GM18519 (cell line): ENCODE measurements at regions not wholly inside any gene's neighbourhood (a gene's known extent, or its start where the extent isn't known, plus 50 kb on each side); places are given as distances from the start of the nearest gene placed in this dataset.

Source experiments
- ATAC-seq: cut with Tn5 transposase; IDR thresholded peaks from one replicate; pipeline ENCODE4 v1.9.1; 2021; ENCODE audit warnings: mild to moderate bottlenecking, moderate library complexity; ENCODE audit not compliant: unreplicated experiment, low FRiP score

DNA sequence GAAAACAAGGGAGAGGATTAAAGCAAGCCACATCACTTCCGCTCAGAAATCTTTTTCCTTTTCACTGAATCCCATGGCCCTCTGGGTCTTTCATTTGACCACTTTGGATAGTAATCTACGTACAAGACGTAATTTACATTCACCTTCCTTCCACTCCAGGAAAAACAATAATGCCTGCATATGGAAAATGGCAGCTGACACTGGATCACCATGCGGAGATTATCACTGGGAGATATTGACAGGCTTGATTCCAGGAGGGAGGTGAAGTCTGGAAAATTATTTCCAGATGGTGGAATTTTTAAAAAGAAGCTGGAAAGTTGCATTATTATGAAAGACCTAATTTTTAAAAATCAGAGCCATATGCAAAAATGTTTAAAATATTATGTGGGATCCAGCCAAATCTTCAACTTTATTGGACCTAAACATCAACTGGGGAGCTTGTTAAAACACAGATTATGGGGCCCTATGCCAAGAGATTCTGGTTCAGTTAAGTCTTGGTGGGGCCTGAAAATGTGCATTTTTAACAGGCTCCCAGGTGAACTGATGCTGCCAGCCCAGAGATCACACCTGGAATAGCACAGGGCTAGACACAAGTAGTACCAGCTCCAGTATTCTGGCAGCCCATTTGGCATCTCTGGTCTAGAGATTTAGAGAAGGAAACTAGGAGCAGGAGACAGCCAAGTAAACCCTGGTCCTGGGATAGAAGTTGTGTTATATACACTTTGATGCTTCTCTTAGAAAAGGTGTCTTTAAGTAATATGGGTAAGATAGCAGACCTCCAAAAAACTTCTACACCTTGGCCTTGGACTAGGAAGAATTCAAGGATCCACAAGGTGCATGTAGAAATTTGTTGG is 290.3 kb upstream of the LDB2 start:
- no peak for ATAC-seq

DNA sequence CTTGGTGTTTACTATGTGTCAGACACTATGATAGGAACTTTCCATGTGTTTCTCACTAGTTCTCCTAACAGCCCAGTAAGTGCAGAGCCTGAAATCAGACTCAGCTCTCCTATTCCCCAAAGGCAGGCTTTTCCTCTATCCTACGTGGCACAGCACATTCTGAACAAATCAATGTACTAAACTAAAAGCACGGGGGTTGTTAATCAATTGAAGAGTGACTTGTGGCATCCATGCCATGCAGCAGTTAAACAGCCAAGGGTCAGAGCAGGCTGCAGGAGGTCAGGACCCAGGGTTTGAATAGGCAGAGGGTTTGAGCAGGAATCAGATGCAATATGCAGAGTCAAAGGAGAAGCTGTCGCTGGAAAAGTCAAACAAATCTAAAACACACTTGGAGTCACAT is 289.7 kb upstream of the LDB2 start:
- no peak for ATAC-seq

DNA sequence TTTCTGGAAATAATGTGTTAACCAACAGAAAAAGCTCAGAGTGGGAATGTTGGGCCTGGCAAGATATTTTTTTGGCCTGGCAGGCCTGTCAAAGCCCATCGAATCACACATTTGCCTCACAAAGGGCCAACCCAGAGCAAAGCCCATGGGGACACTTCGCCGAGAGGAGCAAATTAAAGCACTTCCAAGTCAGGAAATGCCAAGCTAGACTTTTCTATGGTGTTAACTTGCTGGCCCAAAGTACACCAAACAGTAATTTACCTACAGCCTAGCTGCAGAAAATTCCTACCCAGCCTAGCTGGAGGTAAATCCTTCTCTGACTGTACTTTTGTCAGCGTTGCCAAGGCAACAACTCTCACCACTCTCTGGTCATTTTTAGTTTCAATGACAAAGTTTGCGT is 288.6 kb upstream of the LDB2 start:
- ATAC-seq = no peak

DNA sequence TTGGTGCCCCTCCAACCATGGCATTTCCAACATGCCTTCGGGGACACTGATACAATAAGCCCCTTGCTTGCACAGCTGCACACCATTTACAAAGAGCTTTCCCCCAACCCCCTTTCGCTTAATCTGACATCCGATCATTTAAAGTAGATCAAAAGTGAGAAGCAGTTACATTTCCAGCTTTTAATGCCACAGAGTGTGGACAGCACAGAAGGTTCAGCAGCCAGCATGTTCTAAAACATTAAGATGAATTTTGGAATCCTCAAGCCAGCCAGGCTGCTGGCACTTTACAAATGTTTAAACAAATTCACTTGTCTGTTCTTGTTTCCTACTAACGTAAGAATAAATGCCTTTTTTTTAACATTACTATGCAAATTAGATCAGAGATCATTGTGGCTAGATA is 284.4 kb upstream of the LDB2 start:
- ATAC-seq = no peak

DNA sequence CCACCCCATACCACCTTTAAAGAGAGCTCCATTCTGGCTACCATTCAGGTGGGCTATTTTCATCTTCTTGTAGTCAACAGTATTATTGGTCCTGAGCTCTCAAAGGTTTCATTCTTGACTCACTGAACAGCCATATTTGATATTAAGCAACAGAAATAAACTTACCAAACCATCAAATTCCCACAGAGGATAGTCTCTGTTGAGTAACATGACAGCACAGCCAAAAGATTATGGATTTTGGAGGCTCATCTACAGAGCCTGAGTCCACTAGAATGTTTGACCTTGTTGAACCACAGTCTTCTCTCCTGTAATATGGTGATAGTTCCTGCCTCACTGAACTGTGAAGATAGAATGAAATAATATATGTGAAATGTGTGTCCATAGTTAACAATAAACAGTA is 276.3 kb upstream of the LDB2 start:
- no peak for ATAC-seq

DNA sequence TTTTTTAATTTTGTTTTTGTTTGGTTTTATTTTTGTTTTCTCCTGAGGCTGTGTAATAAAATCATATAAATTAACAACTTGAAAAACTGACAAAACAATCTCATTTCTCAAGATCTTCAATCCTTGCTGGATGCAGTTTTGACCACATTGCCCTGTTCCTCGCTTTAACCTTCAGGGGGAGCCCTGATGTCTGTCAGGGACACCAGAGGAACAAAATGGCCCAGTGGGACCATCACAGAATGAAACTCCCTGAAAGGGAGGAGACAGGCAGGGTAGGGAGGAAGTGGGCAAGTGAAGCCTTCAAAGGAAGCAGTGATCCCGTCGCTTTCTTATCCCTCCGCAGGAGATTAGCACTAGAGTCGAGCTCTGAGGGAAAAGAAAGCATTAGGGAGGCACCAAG is 274.9 kb upstream of the LDB2 start:
- no peak for ATAC-seq

DNA sequence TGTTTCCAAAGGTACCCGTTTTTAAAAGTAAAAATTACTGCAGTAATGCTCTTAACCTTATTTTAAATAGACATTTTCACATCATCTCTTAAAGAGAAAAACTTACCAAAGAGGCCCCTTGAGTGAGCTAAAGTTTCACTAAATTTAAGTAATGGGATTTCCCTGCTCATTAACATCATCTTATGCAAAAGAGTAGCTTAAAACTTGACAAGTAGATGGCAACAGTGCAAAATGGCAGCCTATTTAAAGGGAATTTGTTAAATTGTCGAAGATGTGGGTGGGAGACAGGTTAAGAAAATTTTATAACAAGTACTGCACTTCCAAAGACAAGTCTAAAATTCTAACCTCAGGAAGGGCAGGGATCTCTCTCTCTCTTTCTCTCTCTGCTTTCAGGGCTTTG is 271.7 kb upstream of the LDB2 start:
- no peak for ATAC-seq

DNA sequence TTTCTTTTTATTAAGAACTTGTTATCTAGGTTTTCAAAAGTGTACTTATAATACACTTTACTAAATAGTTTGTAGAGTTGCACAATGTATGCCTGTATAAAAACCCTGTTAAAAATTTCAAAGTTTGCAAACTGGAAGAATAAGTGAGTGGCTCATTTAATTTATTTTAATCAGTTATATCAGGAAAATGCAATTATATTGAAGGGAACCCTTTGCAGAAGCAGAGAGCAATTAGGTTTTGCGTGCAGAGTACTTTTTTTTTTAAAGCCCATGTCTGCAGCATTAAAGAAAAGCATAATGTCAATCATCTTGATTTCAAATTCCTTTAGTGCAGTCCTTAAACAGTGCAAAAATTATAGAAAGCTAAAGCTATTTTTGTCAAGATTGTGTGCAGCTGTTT is 271.3 kb upstream of the LDB2 start:
- ATAC-seq = no peak

DNA sequence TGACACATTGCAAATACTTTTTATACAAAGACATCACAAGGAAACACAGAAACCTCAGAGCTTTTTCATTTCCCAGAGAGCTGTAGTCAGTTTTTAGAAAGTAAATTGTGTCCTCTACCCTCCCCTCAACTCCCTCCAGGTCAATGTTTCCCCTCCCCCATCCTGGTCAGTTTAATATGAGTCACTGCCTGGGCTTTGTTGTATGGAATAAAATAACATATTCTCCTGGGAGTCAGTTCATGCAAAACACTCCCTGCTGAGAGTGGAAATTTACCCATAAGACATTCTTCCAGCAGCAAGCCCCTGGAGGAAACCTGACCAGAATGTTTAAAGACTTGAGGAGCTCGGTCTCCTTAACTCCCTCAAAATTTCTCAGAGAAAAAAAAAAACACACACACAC is 270.1 kb upstream of the LDB2 start:
- no peak for ATAC-seq

DNA sequence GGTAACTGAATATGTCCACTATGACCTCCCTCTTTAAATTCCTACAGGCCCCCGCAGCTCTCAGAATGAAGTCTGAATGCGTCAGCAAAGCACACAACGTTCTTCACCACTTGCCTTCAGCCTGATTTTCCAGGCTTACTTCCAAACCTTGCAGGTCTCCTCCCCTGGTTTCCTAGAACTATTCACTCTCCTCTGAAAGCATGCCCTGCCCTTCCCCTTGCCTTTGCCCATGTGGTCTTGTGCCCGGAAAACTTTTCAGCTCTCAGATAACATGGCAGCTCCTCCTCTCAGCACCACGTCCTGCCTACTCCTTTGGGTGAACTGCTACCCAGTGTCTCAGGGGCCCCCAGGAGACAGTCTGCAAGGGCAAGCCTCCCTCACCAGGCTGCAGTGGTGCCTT is 268.5 kb upstream of the LDB2 start:
- no peak for ATAC-seq

DNA sequence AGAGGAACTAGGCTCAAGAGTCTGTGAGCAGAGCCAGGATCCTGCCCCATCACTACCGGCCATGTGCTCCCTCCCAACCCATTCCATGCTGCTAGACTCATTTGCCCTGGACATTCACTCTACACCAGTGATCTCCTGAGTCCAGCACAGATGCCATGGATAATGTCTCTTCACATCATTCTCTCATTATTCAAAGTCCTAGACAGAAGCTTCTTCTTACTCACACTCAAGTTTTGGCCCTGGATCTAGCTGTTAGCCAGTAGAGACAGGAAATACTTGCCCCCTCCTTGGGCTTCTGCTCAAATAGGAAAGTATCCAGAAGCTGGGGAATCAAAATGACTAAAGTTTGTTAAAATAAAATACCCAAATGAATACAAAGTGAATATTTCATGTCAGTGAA is 266.8 kb upstream of the LDB2 start:
- no peak for ATAC-seq

DNA sequence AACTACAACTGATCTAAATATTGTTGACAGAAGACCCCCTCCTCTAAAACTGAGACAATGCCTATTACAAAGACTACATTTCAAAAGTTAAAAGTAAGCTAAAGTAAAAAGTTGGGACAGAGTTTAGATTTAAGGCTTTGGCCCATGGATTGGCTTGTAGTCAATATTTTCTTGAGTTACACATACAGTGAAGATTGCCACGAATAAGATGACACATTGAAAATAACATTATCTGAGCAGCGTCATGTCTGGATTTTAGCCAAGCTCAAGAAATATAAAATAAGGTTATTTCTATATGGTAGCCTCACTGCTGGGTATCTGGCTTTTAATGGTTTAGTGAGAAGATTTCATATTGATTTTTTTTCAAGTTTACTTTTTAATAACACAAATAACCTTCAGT is 266.2 kb upstream of the LDB2 start:
- ATAC-seq = no peak

DNA sequence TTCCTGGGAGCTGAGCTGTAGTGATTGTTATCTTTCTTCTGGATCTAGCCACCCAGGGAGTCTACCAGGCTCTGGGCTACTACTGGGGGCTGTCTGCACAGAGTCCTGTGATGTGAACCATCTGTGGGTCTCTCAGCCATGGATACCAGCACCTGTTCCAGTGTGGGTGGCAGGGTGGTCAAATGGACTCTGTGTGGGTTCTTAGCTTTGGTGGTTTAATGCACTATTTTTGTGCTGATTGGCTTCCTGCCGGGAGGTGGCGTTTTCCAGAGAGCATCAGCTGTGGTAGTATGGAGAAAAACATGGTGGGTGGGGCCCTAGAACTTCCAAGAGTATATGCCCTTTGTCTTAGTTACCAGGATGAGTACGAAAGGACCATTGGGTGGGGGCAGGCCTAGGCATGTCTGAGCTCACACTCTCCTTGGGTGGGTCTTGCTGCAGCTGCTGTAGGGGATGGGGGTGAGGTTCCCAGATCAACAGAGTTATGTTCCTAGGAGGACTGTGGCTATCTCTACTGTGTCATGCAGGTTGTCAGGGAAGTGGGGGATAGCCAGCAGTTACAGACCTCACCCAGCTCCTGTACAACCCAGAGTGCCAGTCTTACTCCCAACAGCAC is 264.8 kb upstream of the LDB2 start:
- no peak for ATAC-seq

DNA sequence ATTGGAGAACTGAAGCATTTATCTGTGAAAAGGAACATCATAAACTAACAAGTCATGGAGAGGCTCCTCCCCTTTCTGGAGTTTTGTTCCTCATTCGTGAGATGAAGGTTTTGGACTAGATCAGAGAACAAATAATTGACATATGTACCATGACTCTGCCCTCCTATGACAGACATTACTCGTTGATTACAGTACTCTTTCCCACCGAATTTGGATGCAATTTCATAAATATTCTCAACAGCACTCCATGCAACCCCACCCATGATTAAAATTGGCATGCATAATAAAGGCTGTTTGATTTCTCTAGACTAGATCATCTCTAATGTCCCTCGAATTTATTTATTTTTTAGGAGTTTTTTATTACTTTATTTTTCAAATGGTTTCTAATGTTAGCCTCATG is 258.9 kb upstream of the LDB2 start:
- no peak for ATAC-seq

DNA sequence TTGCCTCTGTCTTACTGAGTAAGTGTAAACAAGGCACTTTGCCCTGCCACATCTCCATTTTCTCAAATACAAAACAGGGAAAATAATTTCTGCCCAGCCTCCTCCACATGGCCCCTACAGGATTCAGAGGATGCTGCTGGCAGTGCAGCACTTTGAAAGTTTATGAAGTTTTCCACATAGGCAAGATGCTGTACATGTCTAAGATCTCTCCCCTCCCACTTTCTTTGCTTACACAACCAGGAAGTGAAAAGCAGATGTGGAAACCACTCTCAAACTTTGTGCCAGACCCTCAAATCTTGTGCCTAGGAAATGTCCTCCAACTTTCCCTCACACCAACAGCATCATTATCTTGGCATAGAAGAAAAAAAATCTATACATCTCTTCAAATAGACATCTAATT is 257.0 kb upstream of the LDB2 start:
- no peak for ATAC-seq

DNA sequence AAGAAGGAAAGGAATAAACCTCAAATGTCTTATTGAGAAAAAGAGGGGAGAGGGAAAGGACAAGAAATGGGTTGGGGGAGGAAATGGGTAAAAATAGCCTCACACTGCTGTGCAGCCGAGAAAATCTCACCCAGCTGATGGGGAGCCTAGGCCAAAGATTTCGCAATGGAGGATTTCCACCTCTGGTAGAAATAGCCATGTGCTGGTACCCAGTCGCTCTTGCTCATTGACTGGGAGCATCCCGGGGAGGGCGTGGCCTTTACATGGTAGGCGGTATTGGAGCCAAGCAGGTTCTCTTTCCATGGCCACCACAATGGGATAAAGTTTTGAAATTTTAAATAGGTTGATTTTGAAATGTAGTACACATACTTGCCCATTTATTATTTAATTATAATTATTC is 255.1 kb upstream of the LDB2 start:
- no peak for ATAC-seq

DNA sequence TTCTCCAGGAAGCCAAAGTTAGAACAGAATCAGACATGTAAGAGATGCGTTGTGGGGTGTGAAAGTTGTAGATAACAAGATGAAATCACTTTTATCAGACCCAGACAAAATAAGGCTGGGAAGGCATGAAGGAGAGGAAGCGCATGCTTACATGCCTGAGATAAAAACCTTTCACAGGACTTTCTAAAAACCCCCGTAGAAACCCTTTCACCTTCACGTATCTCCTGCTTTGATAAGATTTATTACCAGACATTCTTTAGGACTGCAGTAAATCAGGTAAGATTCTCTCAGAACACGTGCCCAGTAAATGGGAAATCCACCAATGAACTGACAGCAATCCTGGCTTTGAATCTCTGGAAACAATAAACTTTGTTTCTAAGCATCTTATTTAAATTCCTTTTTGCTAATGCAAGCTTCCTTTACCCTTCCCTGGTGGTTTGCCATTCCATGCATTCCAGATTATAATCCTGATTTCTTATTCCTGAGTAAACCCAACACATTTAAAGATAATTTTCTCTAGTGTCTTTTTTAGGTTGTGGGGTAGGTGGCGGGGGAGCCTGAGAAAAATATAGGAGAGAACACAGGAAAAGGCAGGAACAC is 254.6 kb upstream of the LDB2 start:
- no peak for ATAC-seq

DNA sequence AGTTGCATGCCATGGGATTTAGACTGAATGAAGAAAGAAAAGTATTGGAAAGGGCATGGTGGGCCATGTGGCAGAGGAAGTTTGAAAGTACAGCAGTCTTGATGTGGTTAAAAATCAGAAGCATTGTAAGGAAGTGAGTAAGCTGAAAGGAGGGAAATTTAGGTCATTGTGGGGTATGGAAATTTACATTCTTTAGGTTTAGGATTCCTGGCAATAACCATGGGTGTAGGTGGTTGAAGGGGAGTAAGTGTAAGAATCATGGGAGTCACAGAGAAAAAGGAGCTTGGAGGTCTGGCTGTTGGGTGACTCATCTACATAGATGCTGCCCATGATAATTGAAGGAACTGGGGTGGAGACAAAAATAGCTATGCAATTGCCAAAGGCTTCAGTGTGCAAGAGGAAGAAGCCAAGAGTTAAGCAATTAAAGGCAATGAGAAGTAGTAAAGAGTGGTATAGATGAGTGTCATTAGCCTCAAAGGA is 243.8 kb upstream of the LDB2 start:
- ATAC-seq = no peak

DNA sequence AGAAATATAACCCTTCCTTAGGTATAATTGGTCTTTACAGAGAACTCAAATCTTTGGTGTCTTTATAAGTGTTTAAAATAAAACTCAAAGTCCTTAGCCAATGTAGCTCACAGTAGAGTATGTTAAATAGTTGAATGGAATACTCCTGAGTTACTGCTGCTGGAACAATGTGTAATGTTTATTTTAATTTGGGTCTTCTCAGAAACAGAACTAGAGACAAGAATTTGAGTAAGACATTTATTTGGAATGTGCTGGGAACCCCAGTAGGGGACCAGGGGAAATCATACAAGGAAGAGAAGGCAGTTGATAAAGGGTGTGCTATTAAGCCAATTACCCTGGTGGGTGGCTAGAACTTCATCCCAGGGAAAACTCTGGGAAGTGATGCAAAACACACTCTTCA is 240.4 kb upstream of the LDB2 start:
- no peak for ATAC-seq

DNA sequence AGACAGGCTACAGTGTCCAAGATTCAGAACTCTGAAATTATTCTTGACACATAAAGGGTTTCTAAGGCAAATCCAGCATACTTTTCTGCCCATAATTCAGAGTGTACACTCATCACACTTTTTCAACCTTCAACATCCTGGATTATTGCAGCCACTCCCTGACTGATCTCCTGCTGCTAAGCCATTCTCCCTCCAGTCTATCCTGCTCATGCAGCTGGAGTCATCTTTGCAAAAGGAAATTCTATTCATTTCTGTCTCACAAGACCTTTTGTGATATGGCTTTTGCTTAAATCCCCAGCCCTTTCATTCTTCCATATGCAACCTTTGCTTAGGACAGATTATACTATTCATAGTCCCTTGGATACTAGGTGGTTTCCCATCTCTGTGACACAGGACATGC is 236.1 kb upstream of the LDB2 start:
- no peak for ATAC-seq

DNA sequence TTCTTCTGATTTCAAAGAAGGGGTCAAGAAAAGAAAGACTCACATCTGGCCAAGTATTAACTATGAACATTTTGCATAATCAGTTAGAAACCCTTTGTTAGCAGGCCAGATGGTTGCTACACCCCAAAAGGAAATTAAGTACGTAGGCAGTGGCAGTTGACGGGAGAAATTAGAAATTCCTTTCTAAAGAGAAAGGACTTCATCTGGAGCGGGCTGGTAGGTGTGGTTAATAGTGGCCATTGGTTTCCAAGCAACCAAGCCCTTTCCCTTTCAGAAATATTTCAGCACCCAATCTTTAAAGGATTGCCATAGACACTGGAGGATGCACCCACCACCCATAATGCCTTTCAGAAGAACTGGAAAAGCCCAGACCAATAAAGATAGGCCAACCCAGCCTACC is 235.7 kb upstream of the LDB2 start:
- ATAC-seq = no peak

DNA sequence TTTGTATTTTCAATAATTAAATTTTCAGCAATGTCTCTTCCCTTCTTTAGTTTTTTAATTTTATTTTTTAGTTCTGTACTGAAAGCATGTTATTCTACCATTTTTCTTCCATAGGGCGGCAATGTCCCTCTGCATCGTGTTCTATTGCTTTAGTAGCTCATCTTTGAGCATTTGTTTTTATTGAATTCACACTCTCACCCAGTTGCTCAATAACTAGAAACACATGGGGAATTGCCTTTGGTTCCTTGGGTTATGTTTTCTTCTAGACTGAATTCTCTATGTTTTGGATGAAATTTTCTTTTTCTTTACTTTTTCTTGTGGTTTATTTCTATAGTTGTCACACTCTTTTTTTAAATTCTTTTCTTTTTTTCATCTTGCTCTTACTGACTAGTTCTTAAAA is 233.8 kb upstream of the LDB2 start:
- ATAC-seq = no peak
